Midbrain (tissue), 1 donor: ENCODE measurements at regions not wholly inside any gene's neighbourhood (a gene's known extent, or its start where the extent isn't known, plus 50 kb on each side); places are given as distances from the start of the nearest gene placed in this dataset.
"Not testable (repeated sequence)": the region's sequence is repeated elsewhere in the genome, so short reads cannot be mapped to it uniquely, and the experiment has no call there.

Experiments used
- DNase-seq: peaks from one replicate; lab custom pipeline; 2025; lab: John Stamatoyannopoulos, UW

GRCh38 chr3:110955301-110955880 is 116.2 kb upstream of the NECTIN3 start:
- no peak for DNase-seq

DNA sequence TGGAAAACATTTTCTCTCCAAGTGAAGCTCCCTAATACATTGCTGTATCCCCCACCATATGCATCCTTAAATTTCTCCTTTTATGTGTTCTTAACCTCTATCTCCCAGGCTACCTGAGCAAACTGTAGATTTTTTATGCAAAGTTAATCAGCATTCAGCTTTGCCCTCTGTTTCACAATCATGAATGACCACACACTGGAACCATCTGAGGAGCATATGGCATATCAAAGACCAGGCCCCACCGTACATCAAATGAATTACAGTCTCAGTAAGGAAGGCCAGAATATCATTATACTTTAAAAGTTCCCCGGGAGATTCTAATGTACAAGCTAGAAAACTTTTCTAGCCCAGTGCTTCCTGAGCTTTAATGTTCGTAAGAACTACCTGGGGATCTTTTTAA is 115.5 kb upstream of the NECTIN3 start:
- no peak for DNase-seq

DNA sequence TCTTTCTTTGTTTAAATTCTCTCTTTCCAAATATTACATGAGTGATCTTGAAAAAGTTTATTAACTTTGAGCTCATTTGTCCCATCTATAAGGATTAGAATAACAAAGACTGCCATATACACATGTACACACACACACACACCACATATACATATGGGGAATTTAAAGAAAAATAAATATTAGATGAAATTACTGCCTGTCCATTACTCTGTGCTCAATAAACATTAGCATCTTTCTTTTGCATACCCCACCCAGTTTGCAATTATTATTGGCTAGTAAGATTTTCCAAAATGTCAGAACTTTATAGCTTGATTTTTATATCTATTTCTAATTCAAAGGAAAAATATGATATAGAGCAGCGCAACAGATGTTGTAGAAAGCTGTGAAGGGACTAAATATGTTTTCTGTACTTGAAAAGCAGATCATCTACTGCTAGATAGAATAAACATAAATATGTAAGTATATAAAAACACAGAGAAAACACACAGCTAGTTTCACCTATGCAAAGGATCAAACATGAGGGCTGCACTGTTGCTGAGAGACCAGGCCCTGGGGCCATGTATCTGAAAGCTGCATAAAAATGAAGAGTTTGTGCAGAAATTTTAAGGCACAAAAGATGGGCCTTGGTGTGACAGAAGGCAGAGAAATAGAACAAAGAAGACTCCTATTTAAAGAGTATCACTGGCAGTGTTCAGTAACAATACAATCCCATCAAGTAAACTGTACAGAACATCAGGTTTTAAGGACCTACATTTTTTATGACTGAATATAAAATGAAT is 114.2 kb upstream of the NECTIN3 start:
- no peak for DNase-seq

DNA sequence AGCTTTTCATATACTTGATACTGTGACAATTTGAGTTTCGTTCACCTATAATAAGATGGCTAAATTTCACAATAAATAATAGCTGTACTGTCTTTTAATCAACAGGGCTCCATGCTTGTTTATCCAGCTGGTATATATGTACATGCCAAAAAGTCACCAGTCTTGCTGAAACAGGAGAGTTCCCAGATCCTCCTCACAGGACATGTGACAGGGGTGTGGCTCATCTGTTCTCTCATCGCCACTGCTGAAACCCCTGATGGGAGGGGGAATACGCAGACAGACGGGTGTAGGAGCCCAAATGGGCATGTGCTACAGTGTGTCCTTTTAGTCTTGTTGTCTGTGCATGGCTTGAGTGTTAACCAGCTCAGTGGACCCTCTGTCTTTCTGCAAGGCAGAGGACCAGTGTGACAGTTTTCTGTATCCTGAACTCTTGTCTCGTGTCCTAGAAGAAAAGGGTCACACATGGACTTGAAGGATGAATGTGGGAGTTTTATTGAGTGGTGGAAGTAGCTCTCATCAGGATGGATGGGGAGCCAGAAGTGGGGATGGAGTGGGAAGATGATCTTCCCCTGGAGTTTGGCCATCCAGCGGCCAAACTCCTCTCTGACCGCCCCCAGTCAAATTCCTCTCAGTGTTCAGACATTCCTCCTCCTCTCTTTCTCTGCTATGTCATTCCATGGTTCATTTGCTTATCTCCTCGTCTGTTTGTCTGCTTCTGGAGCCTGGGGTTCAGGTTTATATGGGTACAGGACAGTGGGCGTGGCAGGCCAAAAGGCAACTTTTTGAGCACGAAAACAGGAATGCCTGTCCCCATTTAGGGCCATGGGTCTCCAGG is 113.1 kb upstream of the NECTIN3 start:
- no peak for DNase-seq

GRCh38 chr3:110965976-110966375 is 105.6 kb upstream of the NECTIN3 start:
- no peak for DNase-seq

- DNase-seq: no peak
These were observed 104.5 kb upstream of the NECTIN3 start for GRCh38 chr3:110966966-110967663.

DNA sequence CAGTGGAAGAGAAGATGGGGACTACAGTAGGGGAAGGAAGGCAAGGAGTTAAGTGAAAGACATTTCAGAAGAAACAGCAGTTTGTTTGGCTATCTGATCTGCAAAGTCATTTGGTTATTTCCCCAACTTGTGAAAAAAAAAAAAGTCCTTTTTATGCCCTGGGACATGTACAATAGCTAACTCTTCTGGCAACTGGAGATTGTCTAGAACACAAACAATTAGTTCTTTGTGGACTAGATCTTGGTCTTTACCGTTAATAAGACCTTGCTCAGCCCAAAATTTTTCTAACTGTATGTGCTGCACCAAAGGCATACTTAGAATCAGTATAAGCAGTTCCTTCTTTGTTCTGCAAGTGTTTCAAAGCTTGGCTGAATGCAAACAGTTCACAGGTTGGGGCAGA is 103.5 kb upstream of the NECTIN3 start:
- DNase-seq: no peak

DNA sequence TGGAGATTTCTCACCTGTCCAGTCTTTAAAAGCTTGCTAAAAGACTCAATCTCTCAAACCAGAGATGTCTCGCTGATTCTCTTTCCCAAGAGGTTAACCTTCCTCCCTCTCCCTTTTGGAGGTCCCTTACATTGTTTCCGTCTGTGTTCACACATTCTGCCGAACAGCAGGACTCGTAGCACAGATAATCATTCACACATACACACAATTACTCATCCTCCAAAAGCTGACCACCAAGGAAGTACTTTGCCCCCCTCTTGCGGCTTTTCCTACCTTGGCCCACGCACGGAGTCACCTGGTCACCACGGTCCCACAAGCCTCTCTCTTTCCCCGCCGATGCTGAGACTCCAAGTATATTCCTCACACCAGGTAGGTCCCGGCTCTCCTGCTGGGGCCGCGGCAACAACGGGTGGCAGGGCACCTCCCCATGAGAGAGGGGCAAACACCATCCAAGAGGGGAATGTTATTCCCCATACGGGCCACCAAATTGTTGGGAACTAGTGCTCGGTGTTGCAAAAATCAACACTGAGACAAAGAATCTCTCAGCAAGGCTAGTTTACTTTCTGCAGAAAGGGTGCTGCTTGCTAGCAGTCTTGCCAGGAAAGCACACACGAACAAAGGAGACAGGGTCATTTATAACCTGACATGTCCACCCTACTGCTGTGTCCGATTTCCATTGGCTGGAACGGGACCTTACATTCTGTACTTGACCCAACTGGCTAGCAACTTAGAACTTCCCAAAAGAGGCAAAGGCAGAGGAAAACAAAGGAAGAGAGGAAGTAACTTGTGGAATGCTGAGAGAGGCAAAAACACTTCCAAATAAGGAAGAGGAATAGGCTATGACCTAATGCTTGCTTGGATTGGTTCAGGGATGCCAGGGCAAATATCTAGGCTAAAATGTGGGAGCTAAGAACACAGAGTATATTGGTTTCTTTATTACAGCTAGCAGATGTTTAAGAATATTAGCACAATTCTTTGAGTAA is 102.1 kb upstream of the NECTIN3 start:
- DNase-seq: no peak

DNA sequence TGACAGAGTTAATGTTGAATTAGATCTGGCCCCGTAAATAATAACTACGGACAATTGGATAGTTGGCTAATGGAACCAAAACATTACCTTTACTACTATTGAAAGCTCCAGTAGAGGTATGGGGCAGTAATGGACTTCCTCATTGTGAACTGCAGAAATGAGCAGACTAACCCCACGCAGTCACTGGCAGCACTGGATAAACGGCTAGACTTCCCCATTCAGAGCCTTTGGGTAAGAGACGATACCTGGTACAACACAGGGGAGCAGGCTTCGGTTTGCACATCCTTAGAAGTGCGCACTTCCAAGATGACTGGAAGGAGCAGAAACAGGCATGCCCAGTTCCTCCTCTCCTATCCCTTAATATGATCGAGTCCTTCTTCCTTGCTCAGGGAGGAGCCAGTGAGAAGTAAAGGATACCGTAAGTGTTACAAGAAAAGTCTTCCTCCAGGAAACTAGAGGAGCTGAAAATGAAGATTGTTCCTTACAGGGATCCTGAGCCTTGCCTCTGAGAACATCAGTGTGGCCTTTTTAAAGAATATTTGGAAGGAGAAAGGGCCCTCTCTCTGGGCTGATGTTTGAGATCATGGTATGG is 100.5 kb upstream of the NECTIN3 start:
- DNase-seq: no peak

- DNase-seq: no peak
These were observed 98.2 kb upstream of the NECTIN3 start for GRCh38 chr3:110973263-110973895.

GRCh38 chr3:110974902-110975301 is 96.7 kb upstream of the NECTIN3 start:
- DNase-seq: no peak

GRCh38 chr3:110984456-110985250 is 87.0 kb upstream of the NECTIN3 start:
- DNase-seq: no peak

DNA sequence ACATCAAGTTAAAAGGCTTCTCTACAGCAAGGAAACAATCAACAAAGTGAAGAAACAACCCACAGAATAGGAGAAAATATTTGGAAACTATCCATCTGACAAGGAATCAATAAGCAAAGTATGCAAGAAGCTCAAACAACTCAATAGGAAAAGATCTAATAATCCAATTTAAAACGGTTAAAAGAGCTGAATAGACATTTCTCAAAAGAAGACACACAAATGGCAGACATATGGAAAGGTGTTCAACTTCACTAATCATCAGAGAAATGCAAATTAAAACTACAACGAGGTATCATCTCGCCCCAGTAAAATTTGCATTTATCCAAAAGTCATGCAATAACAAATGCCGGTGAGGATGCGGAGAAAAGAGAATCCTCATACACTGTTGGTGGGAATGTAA is 82.2 kb upstream of the NECTIN3 start:
- DNase-seq: no peak

GRCh38 chr3:110995461-110996231 is 76.0 kb upstream of the NECTIN3 start:
- no peak for DNase-seq

DNA sequence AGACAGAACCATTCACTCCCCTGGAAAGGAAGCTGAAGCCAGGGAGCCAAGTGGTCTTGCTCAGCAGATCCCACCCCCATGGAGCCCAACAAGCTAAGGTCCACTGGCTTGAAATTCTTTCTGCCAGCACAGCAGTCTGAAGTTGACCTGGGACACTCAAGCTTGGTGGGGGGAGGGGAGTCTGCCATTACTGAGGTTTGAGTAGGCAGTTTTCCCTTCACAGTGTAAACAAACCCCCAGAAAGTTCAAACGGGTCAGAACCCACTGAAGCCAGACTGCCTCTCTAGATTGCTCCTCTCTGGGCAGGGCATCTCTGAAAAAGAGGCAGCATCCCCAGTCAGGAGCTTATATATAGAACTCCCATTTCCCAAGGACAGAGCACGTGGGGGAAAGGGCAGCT is 72.8 kb upstream of the NECTIN3 start:
- DNase-seq: not testable (repeated sequence)

DNA sequence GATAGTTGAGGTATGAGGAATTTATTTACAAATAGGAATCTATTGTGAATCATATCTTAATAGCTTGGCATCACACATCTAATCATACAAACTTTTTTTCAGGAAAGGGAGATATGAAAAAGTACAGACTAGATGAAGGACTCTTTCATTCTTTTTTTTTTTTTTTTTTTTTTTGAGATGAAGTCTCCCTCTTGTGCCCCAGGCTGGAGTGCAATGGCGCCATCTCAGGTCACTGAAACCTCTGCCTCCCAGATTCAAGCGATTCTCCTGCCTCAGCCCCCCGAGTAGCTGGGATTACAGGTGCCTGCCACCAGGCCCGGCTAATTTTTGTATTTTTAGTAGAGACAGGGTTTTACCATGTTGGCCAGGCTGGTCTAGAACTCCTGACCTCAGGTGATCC is 65.1 kb upstream of the NECTIN3 start:
- DNase-seq: not testable (repeated sequence)

DNA sequence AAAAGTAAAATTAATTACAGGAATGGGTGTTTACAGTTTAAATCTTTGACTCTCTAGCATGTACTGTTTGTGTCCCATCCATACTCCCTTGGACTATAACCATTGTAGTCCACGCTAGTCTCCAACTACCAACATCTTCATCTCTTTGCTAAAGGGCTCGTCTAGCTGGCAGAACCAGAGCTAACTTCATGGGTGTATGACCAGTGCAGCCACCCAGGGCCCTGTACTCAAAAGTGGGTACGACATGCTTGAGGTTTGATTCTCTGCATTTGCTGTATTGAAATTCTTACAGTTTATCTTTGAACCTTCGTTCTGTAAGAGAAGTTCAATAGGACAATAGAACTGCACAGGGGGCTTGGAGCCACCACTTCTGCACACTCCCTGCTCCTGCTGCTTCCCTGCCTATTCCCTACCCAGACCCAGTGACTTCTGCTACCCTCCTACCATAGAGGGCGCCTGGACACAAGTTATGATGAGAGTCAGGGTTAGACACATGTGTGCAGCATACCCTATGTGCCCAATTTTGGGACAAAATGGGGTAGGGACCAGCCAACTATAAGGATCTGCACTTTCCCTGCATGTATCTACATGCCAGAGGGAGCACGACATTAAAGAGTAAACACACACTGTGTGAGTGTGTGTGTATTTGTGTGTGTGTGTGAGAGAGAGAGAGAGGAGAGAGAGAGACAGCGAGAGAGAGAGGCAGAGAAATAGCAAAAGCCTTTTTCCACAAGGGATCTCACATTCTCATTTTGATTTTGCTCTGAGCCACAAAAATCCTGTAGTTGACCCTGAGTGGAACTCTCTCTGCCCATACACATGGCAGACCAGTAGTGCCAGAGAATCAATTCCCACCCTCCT is 59.0 kb upstream of the NECTIN3 start:
- DNase-seq: no peak
